ENCODE measurements at regions not wholly inside any gene's neighbourhood (a gene's known extent, or its start where the extent isn't known, plus 50 kb on each side); places are given as distances from the start of the nearest gene placed in this dataset.

DNA sequence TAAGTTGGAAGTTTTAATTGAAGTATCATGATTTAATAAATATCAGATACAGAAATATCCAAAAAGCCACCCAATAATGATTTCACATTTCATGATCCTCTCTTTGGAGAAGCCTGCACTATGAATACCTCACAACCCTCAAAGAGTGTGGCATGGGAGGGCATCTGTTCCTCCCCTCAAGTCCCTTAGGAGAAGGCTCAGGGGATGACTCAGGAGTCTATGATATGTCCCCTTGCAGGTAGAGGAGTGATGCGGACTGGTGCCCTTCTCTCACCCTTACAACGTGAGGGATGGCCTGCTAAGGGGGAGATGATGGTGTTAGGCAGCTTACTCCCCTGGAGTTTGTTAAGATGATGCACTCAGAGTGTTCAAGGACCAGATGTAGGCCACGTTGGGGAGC lies 303.3 kb upstream of the DUSP10 start:
- DNase-seq (ENCODE audit: low read depth in 2 of 2, low spot score in 1 of 2): no peak

DNA sequence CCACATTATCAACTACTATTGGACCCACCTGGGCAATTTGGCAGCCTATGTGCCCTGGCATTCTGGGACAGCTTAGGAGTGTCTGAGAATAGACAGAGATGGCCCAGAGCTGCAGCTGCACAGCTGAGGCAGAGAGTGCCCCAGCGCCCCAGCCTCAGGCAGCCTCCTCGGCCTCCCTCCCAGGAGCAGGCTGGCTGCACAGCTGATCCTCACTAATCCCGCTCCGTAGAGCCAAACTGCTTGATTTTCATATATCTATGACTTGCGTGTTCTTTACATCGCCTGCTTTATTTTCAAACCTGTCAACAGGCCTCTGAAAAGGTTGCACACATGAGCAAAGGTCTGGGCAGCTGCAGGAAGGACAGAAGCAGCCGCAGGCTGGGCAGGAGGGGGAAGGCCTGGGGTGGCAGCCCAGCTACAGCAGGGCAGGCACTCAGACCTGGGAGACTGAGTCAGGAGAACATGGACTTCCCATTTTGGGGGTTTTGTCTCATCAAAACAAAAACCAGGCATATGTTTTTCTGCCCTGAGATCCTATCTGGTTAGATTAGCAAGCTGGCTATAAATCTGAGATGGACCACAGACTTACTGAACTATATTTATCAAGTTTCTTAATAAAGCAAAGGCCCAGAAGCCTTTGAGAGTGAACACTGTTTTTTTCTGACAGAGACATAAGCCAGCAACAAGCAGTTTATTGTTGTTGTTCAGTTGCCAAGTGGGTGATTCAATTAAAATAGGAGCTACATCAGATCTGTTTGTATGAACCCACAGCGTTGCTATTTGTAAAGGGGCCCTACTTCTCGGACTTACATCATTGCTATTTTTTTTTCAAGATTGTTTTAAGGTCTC lies 301.8 kb upstream of the DUSP10 start:
- DNase-seq (ENCODE audit: low read depth in 2 of 2, low spot score in 1 of 2): no peak

DNA sequence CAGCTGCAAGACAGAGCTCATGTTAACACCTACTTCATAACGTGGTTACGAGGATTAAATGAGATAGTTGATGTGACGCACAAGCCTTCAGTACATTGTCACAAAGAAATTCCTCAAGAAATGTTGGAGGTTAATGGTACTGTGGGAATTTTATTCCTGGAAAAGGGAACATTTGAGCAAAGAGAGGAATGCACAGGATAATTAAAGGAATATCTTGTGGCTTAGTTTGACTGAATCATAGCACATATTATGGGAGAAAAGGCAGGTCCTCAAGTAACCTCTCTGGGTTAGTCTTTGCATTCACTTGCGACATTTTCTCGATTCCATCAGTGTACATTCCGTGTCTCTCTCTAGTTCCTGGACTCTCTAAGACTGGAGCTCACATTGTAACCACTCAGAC lies 300.2 kb upstream of the DUSP10 start:
- DNase-seq (ENCODE audit: low read depth in 2 of 2, low spot score in 1 of 2): no peak

- no peak for DNase-seq (ENCODE audit: low read depth in 2 of 2, low spot score in 1 of 2)
These were observed 299.1 kb upstream of the DUSP10 start for GRCh38 chr1:222040955-222041354.

GRCh38 chr1:222040121-222040805 lies 298.4 kb upstream of the DUSP10 start:
- no peak for DNase-seq (ENCODE audit: low read depth in 2 of 2, low spot score in 1 of 2)

- no peak for DNase-seq (ENCODE audit: low read depth in 2 of 2, low spot score in 1 of 2)
These were observed 297.1 kb upstream of the DUSP10 start for GRCh38 chr1:222038971-222039370.

GRCh38 chr1:222037720-222038119 lies 295.8 kb upstream of the DUSP10 start:
- no peak for DNase-seq (ENCODE audit: low read depth in 2 of 2, low spot score in 1 of 2)

DNA sequence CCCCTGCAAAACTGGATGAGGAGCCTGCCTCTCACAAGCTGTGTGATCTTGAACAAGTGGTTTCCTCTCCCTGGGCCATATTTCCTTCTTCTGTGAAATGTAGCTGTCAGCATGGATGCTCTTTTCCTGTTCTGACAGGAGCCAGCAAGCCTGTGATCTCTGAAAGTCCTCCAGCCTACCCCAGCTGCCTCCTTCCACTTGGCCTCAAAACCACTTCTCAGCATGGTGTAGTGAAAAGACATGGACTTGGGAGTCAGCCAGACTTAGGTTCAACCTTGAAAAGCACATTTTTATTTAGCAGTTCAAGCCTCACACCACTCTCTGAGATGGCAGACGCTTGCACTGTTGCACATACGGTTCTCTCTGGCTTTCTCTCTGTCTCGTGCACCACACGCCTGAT lies 292.9 kb upstream of the DUSP10 start:
- no peak for DNase-seq (ENCODE audit: low read depth in 2 of 2, low spot score in 1 of 2)

- DNase-seq (ENCODE audit: low read depth in 2 of 2, low spot score in 1 of 2): no peak
These were observed 291.6 kb upstream of the DUSP10 start for GRCh38 chr1:222033450-222033849.

GRCh38 chr1:222031318-222031717 lies 289.4 kb upstream of the DUSP10 start:
- DNase-seq (ENCODE audit: low read depth in 2 of 2, low spot score in 1 of 2): no peak

DNA sequence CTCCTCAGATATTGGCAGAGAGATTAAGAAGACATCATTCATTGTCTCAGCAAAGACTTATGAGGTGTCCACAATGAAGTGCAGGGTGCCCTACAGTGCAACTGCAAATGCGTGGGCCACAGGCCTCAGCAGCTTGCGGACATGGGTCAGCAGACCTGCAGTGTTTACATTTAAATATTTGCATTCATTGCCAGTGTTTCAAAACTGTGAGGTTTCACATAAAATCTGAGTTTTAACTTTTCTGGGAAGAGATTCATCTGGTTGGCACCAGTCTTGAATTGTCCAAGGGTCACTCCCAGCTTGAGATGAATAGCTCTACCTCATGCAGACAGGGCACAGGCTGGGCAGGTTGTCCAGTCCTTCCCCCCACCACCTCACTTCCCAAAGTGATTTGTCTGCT lies 286.8 kb upstream of the DUSP10 start:
- no peak for DNase-seq (ENCODE audit: low read depth in 2 of 2, low spot score in 1 of 2)

DNA sequence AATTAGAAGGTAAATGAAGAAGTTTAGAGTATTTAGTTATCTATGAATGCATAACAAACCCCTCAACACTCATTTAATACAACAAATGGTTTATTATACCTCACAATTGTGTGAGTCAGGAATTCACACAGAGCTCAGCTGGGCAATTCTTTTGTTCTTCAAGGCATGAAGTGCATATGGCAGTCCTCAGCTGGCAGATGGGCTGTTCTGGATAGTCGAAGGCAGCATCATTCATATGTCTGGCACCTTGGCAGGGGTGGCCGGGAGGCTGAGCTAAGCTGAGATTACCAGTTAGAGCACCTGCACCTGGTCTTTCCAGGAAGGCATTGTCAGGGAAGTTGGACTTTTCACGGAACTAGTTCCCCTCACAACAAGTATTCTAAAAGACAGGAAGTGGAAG lies 286.2 kb upstream of the DUSP10 start:
- DNase-seq (ENCODE audit: low read depth in 2 of 2, low spot score in 1 of 2): no peak

GRCh38 chr1:222026280-222026679 lies 284.4 kb upstream of the DUSP10 start:
- no peak for DNase-seq (ENCODE audit: low read depth in 2 of 2, low spot score in 1 of 2)

- DNase-seq (ENCODE audit: low read depth in 2 of 2, low spot score in 1 of 2): no peak
These were observed 281.1 kb upstream of the DUSP10 start for GRCh38 chr1:222023025-222023424.

GRCh38 chr1:222021129-222021528 lies 279.2 kb upstream of the DUSP10 start:
- no peak for DNase-seq (ENCODE audit: low read depth in 2 of 2, low spot score in 1 of 2)

GRCh38 chr1:222020553-222020952 lies 278.7 kb upstream of the DUSP10 start:
- DNase-seq (ENCODE audit: low read depth in 2 of 2, low spot score in 1 of 2): no peak

DNA sequence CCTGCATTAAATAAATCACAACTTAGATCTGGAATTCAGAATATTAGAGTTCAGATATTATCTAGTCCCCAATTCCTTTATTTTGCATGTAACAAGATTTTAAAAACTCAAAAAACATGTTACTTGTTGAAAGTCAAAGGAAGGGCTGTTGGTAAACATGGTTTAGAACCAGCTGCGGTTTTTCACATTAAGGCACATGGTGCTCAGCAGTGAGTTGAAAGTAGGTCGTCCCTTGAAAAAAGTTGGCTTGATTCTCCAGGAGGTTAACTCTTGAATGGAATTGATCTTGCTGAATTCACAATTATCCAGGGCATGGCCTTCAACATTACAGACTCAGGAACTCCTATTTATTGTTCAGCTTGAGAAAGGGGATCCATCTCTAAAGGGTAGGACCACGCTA lies 277.1 kb upstream of the DUSP10 start:
- DNase-seq (ENCODE audit: low read depth in 2 of 2, low spot score in 1 of 2): no peak

DNA sequence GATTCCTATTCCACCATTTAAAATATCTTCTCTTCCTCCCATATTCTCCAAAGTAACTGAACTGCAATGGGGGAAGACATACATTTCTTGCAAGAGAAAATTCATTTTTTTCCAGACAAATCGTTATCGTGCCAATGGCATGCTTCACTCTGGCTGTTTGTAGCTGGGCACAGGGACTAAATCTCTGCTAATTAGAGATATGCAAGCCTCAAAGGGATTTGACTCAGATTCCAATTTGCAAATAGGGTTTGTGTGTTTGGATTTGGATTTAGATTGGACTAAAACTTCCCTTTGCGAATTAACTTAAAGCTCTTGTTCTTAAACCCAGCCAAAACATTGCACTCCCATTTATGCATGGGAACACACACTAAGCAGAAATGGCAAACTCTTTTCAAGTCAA lies 276.2 kb upstream of the DUSP10 start:
- no peak for DNase-seq (ENCODE audit: low read depth in 2 of 2, low spot score in 1 of 2)

- no peak for DNase-seq (ENCODE audit: low read depth in 2 of 2, low spot score in 1 of 2)
These were observed 273.8 kb upstream of the DUSP10 start for GRCh38 chr1:222015686-222016085.

DNA sequence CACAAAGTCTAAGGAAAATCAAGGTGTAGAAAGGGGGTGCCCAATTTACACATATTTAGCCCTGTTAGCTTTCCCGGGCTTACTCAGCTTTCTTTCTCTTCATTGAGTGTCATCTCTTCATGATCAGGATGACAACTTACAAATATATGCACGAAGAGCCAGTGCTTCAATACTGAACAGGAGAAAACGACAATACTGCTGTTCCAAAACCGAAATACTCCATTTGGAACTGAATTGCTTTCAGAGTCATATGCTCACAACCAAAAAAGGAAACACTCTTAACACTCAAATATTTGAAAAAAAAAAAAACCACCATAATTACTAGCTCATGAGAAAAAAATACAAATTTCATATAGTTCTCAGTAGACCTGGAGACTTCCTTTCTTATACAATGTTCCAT lies 272.1 kb upstream of the DUSP10 start:
- no peak for DNase-seq (ENCODE audit: low read depth in 2 of 2, low spot score in 1 of 2)

GRCh38 chr1:222012816-222013215 lies 270.9 kb upstream of the DUSP10 start:
- DNase-seq (ENCODE audit: low read depth in 2 of 2, low spot score in 1 of 2): no peak

- DNase-seq (ENCODE audit: low read depth in 2 of 2, low spot score in 1 of 2): no peak
These were observed 268.4 kb upstream of the DUSP10 start for GRCh38 chr1:222010306-222010705.
